GM18507 (cell line): ENCODE measurements at regions not wholly inside any gene's neighbourhood (a gene's known extent, or its start where the extent isn't known, plus 50 kb on each side); places are given as distances from the start of the nearest gene placed in this dataset.
"Not testable (repeated sequence)": the region's sequence is repeated elsewhere in the genome, so short reads cannot be mapped to it uniquely, and the experiment has no call there.

Source experiments
- DNase-seq: peaks from one replicate; pipeline ENCODE4 v3.0.0; 2011; ENCODE audit warnings: low read depth; ENCODE audit not compliant: insufficient read length; ENCODE audit errors: extremely low spot score
- FAIRE-seq: peaks from 2 replicates; lab custom pipeline; 2011; peaks lifted over from hg19 to GRCh38; lab: Jason Lieb, UNC

- not testable (repeated sequence) for FAIRE-seq, DNase-seq
Observed at GRCh38 chr10:34878651-34879050, 63.6 kb upstream of the PARD3 start.

DNA sequence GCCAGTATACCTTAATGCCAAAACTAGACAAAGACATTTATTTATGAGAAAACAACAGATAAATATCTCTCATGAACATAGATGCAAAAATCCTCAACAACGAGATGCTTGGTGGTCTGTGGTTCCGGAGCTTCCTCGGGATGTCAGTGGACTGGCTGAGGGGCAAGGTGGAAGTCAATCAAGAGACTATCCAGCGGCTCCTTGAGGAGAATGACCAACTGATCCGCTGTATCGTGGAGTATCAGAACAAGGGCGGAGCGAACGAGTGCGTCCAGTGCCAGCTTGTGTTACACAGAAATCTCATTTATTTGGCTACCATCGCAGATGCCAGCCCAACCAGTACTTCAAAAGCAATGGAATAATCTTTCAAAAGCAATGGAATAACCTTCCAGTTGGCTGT lies 60.0 kb upstream of the PARD3 start:
- FAIRE-seq = no peak
- no peak for DNase-seq

DNA sequence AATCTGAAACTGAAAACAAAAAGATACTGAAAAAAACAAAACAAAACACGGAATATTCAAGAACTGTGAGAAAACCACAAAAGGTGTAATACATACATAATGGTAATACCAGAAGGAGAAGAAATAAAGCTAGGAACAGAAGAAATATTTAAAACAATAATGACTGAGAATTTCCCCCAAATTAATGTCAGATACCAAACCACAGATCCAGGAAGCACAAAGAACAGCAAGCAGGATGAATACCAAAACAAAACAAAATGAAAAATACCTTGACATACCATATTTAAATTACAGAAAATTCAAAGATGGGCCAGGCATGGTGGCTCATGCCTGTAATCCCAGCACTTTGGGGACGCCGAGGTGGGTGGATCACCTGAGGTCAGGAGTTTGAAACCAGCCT lies 57.7 kb upstream of the PARD3 start:
- no peak for FAIRE-seq
- DNase-seq = no peak

DNA sequence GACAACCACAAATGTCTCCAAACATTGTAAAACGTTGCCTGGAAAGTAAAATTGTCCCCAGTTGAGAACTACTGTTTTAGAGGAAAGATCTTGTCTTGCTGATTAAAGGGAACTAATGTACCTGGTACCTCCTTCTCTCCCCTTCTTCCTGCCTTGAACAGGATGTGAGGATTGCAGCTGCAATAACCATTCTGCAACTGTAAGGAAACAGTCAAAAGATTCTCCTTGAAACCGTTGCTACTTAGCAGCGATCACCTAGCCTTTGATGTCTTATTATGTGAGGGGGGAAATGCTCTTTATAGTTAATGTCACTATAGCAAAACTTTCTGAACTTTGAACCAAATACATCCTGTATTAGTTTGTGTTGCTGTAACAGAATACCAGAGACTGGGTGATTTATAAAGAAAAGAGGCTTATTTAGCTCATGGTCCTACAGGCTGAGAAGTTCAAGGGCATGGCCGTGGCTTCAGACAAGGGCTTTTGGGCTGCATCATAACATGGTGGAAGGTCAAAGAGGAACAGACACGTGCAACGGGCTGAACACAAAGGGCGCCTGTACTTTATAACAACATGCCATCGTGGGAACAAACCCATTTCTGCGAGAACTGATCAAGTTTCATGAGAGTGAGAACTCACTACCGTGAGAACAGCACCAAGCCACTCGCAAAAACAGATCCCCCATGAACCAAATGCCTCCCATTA lies 54.2 kb upstream of the PARD3 start:
- FAIRE-seq = peak; percentile 21
- DNase-seq = no peak

GRCh38 chr10:34868589-34868988 lies 53.5 kb upstream of the PARD3 start:
- DNase-seq = no peak
- no peak for FAIRE-seq

DNA sequence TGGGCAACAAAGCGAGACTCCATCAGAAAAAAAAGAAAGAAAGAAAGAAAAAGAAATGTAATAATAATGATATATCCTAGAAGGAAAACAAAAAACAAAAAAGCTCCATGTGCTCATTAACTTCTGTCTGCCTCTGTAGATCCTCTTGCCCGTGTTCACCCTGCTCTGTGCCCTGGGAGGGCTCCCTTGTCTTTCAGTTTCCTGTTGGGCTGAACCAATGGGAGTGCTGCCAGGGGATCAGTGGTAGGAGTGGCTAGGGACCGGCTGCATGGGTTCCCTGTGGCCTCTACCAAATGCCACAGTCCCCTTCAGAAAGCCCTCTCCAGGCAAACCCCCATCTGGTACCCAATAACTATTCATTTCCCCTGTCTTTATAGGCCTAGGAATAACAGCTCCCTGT lies 51.8 kb upstream of the PARD3 start:
- DNase-seq (no peak), FAIRE-seq (no peak)
